ENCODE measurements at regions not wholly inside any gene's neighbourhood (a gene's known extent, or its start where the extent isn't known, plus 50 kb on each side); places are given as distances from the start of the nearest gene placed in this dataset.
A peak's percentile ranks its signal among the peaks of the same experiment; 100 is the strongest.
"Not testable (repeated sequence)": the region's sequence is repeated elsewhere in the genome, so short reads cannot be mapped to it uniquely, and the experiment has no call there.

- no peak overlapping the region for H3K4me3 ChIP-seq (ENCODE audit: low read length)
- no peak for DNase-seq (ENCODE audit: low read depth)
- TF ChIP-seq, protein P1, sequence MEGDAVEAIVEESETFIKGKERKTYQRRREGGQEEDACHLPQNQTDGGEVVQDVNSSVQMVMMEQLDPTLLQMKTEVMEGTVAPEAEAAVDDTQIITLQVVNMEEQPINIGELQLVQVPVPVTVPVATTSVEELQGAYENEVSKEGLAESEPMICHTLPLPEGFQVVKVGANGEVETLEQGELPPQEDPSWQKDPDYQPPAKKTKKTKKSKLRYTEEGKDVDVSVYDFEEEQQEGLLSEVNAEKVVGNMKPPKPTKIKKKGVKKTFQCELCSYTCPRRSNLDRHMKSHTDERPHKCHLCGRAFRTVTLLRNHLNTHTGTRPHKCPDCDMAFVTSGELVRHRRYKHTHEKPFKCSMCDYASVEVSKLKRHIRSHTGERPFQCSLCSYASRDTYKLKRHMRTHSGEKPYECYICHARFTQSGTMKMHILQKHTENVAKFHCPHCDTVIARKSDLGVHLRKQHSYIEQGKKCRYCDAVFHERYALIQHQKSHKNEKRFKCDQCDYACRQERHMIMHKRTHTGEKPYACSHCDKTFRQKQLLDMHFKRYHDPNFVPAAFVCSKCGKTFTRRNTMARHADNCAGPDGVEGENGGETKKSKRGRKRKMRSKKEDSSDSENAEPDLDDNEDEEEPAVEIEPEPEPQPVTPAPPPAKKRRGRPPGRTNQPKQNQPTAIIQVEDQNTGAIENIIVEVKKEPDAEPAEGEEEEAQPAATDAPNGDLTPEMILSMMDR (IDR thresholded peaks at IDR 0.05; ENCODE audit: insufficient read depth, low read depth, low read length, missing control alignments), result no peak
Observed at GRCh38 chr2:240379089-240379636, 56.3 kb upstream of the GPC1 start.

DNA sequence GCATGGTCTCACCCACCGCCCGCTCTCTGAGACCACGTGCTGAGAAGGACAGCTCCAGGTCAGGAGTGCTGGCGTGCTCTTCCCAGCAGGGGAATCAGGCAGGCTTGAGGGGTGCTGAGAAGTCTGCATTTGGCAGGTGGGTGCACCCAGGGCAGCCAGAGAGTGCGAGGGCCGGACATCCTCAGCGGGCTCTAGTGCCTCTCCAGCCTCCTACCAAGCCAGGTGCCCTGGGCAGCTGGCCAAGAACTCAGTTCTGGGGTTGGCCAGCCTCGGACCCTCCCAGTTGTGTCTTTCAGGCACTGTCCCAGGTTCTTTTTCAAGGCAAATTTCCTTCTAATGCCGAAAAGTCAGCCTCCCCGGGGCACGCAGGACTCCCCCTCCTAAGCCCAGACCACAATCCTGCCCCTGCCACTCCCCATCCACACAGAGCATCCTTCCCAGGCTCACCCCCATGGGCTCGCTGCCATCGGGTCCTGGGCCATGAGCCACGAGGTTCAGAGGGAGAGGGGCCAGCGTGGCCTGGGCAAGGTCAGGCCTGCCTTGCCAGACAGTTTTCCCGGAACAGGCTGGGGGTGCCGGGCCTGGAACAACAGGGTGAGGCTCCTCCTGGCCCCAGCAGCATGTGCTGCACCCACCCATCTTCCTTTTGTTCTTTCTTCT lies 52.2 kb upstream of the GPC1 start:
- H3K4me3 ChIP-seq (ENCODE audit: low read length), result no peak overlapping the region
- no peak for DNase-seq (ENCODE audit: low read depth)
- TF ChIP-seq, protein P1 (IDR thresholded peaks at IDR 0.05; ENCODE audit: insufficient read depth, low read depth, low read length, missing control alignments), result no peak

GRCh38 chr2:240383871-240384700 lies 51.4 kb upstream of the GPC1 start:
- TF ChIP-seq, protein P1 (IDR thresholded peaks at IDR 0.05; ENCODE audit: insufficient read depth, low read depth, low read length, missing control alignments), result no peak
- no peak overlapping the region for H3K4me3 ChIP-seq (ENCODE audit: low read length)
- DNase-seq (ENCODE audit: low read depth), result no peak

DNA sequence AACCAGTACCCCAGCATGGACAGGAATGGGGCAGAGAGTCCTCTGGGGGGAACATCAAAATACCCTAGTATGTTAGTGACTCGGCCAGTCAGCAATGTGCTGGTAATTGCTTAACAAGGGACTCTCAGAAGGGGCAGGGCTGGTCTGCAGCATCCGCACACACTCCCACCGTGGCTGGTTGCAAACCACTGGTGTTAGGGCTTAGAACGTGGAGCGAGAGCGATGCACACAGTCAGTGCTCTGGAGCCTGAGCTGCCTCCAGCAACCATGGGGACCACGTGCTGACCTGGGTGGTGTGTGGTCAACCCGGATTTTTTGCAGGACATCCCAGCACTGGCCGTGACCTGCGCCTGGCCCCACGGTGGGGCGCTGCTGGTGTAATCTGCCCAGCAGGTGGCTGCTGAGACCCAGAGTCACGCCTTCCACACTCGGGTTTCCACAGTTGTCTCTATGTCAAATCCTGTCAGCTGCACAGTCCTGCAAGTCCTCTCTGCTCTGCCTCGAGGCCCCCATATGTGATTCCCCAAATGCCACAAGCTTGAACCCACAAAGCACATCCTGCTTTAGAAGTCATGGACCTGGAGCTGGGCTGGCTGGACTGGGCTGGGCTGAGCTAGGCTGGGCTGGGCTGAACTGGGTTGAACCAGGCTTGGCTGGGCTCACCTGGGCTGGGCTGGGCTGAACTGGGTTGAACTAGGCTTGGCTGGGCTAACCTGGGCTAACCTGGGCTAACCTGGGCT lies 50.6 kb upstream of the GPC1 start:
- no peak for DNase-seq (ENCODE audit: low read depth)
- TF ChIP-seq, protein P1 (IDR thresholded peaks at IDR 0.05; ENCODE audit: insufficient read depth, low read depth, low read length, missing control alignments), result no peak

DNA sequence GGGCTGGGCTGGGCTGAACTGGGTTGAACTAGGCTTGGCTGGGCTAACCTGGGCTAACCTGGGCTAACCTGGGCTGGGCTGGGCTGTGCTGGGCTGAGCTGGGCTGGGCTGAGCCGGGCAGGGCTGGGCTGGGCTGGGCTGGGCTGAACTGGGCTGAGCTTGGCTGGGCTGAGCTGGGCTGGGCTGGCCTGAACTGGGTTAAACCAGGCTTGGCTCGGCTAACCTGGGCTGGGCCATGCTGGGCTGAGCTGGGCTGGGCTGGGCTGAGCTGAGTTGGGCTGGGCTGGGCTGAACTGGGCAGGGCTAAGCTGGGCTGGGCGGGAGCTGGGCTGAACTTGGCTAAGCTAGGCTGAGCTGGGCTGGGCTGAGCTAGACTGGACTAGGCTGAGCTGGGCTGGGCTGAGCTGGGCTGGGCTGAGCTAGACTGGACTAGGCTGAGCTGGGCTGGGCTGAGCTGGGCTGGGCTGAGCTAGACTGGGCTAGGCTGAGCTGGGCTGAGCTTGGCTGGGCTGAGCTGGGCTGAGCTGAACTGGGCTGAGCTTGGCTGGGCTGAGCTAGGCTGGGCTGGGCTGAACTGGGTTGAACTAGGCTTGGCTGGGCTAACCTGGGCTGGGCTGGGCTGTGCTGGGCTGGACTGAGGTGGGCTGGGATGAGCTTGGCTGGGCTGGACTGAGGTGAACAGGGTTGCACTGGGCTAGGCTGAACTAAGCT lies 49.9 kb upstream of the GPC1 start:
- DNase-seq (ENCODE audit: low read depth), result peak; percentile 16
- H3K4me3 ChIP-seq (ENCODE audit: low read length), result not testable (repeated sequence)

More for the DNA sequence above, 50.6 kb upstream of the GPC1 start:
- H3K4me3 ChIP-seq (ENCODE audit: low read length), result no peak overlapping the region

Measured in epithelial cell of esophagus (primary cell).